HepG2 (cell line): ENCODE measurements at regions not wholly inside any gene's neighbourhood (a gene's known extent, or its start where the extent isn't known, plus 50 kb on each side); places are given as distances from the start of the nearest gene placed in this dataset.

Experiments used
- FOXJ3 ChIP-seq: sonication (generic); formaldehyde crosslinking; IDR thresholded peaks from 2 replicates; pipeline ENCODE4 v1.4.0; 2020; ENCODE audit warnings: missing genetic modification reagents, mild to moderate bottlenecking, borderline replicate concordance
- RELA ChIP-seq: sonication (generic); formaldehyde crosslinking; IDR thresholded peaks from 2 replicates; pipeline ENCODE4 v1.4.0; 2020; ENCODE audit warnings: missing genetic modification reagents
- SMAD9 ChIP-seq: sonication (generic); formaldehyde crosslinking; IDR thresholded peaks from 2 replicates; pipeline ENCODE4 v1.5.1; 2020; ENCODE audit warnings: mild to moderate bottlenecking, missing genetic modification reagents
- ZNF10 ChIP-seq: sonication (generic); formaldehyde crosslinking; IDR thresholded peaks from 2 replicates; pipeline ENCODE4 v1.4.0; 2020; ENCODE audit warnings: mild to moderate bottlenecking, low read depth, missing genetic modification reagents, borderline replicate concordance
- ZNF205 ChIP-seq: IDR thresholded peaks from 2 replicates; pipeline ENCODE4 v1.6.1; 2018; ENCODE audit warnings: missing biosample characterization, missing genetic modification reagents
- ZNF251 ChIP-seq: sonication (generic); formaldehyde crosslinking; IDR thresholded peaks from 2 replicates; pipeline ENCODE4 v1.9.0; 2021; ENCODE audit warnings: mild to moderate bottlenecking, missing genetic modification reagents
- ZNF274 ChIP-seq: sonication (generic); formaldehyde crosslinking; IDR thresholded peaks from 2 replicates; pipeline ENCODE4 v1.5.1; 2020; ENCODE audit warnings: mild to moderate bottlenecking, missing genetic modification reagents
- ZNF282 ChIP-seq: fragments of 450-650 bp; IDR thresholded peaks from 2 replicates; pipeline ENCODE4 v1.6.1; 2018; ENCODE audit not compliant: partially characterized antibody
- ZNF747 ChIP-seq: sonication (generic); formaldehyde crosslinking; IDR thresholded peaks from 2 replicates; pipeline ENCODE4 v1.8.1; 2023; ENCODE audit warnings: missing genetic modification reagents, mild to moderate bottlenecking, borderline replicate concordance
- ZSCAN20 ChIP-seq: sonication (generic); formaldehyde crosslinking; IDR thresholded peaks from 2 replicates; pipeline ENCODE4 v1.4.0; 2020; ENCODE audit warnings: missing genetic modification reagents, mild to moderate bottlenecking, borderline replicate concordance
- TF ChIP-seq, protein P1 (sequence below): sonication (generic); formaldehyde crosslinking; IDR thresholded peaks from 2 replicates; pipeline ENCODE4 v1.5.0; 2020; ENCODE audit warnings: mild to moderate bottlenecking, missing genetic modification reagents, moderate library complexity
- TF ChIP-seq, protein P2 (sequence below): sonication (generic); formaldehyde crosslinking; IDR thresholded peaks from 2 replicates; pipeline ENCODE4 v1.8.0; 2022; ENCODE audit warnings: low read depth, missing genetic modification reagents
- TF ChIP-seq, protein P3 (sequence below), 2 experiments: IDR thresholded peaks; 2 replicates each; pipeline ENCODE4 v1.6.1; 2011 to 2012; ENCODE audit warnings: low read length in 2 of 2, borderline replicate concordance in 1 of 2, low read depth in 1 of 2, mild to moderate bottlenecking in 1 of 2, moderate library complexity in 1 of 2

DNA sequence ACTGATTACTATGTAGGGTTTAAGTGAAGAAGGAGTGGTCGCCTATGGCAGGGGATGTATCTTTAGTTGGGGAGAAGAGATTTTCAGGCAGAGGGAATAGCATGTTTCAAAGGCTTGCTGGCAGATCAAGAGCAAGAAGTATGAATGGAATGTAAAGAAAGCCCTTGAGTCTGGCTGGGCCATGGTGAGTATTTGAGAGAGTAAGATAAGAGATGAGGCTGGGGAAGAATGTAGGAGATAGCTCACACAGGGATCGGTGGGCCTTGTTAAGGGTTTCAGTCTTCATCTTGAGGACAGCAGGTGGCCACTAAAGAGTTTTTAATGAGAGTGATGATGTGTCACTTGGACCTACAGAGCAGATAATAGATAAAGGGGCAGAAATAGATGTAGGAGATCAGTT, 319.1 kb upstream of the RPS6KA3 start:
- TF ChIP-seq ZNF10 (CRISPR knock-in tag): no peak
- TF ChIP-seq, protein P1, sequence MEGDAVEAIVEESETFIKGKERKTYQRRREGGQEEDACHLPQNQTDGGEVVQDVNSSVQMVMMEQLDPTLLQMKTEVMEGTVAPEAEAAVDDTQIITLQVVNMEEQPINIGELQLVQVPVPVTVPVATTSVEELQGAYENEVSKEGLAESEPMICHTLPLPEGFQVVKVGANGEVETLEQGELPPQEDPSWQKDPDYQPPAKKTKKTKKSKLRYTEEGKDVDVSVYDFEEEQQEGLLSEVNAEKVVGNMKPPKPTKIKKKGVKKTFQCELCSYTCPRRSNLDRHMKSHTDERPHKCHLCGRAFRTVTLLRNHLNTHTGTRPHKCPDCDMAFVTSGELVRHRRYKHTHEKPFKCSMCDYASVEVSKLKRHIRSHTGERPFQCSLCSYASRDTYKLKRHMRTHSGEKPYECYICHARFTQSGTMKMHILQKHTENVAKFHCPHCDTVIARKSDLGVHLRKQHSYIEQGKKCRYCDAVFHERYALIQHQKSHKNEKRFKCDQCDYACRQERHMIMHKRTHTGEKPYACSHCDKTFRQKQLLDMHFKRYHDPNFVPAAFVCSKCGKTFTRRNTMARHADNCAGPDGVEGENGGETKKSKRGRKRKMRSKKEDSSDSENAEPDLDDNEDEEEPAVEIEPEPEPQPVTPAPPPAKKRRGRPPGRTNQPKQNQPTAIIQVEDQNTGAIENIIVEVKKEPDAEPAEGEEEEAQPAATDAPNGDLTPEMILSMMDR: no peak
- TF ChIP-seq SMAD9: no peak
- TF ChIP-seq ZNF205: no peak
- TF ChIP-seq ZSCAN20 (CRISPR knock-in tag): no peak
- TF ChIP-seq ZNF282: no peak
- no peak for TF ChIP-seq ZNF274 (CRISPR knock-in tag)
- no peak for TF ChIP-seq ZNF251 (CRISPR knock-in tag)
- no peak for TF ChIP-seq ZNF747 (CRISPR knock-in tag)
- TF ChIP-seq, protein P2, sequence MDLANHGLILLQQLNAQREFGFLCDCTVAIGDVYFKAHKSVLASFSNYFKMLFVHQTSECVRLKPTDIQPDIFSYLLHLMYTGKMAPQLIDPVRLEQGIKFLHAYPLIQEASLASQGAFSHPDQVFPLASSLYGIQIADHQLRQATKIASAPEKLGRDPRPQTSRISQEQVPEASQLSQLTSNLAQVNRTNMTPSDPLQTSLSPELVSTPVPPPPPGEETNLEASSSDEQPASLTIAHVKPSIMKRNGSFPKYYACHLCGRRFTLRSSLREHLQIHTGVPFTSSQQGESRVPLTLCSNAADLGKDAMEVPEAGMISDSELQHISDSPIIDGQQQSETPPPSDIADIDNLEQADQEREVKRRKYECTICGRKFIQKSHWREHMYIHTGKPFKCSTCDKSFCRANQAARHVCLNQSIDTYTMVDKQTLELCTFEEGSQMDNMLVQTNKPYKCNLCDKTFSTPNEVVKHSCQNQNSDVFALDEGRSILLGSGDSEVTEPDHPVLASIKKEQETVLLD (CRISPR knock-in tag): no peak
- TF ChIP-seq RELA (CRISPR knock-in tag): no peak
- TF ChIP-seq, protein P3, sequence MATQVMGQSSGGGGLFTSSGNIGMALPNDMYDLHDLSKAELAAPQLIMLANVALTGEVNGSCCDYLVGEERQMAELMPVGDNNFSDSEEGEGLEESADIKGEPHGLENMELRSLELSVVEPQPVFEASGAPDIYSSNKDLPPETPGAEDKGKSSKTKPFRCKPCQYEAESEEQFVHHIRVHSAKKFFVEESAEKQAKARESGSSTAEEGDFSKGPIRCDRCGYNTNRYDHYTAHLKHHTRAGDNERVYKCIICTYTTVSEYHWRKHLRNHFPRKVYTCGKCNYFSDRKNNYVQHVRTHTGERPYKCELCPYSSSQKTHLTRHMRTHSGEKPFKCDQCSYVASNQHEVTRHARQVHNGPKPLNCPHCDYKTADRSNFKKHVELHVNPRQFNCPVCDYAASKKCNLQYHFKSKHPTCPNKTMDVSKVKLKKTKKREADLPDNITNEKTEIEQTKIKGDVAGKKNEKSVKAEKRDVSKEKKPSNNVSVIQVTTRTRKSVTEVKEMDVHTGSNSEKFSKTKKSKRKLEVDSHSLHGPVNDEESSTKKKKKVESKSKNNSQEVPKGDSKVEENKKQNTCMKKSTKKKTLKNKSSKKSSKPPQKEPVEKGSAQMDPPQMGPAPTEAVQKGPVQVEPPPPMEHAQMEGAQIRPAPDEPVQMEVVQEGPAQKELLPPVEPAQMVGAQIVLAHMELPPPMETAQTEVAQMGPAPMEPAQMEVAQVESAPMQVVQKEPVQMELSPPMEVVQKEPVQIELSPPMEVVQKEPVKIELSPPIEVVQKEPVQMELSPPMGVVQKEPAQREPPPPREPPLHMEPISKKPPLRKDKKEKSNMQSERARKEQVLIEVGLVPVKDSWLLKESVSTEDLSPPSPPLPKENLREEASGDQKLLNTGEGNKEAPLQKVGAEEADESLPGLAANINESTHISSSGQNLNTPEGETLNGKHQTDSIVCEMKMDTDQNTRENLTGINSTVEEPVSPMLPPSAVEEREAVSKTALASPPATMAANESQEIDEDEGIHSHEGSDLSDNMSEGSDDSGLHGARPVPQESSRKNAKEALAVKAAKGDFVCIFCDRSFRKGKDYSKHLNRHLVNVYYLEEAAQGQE (IDR thresholded peaks at IDR 0.05; ENCODE audit: borderline replicate concordance in 1 of 2, low read depth in 1 of 2, low read length in 2 of 2): no peak
- no peak for TF ChIP-seq FOXJ3 (CRISPR knock-in tag)
